Type B pancreatic cell (in vitro differentiated cells): ENCODE measurements at regions not wholly inside any gene's neighbourhood (a gene's known extent, or its start where the extent isn't known, plus 50 kb on each side); places are given as distances from the start of the nearest gene placed in this dataset.

Source experiments
- DNase-seq: peaks from one replicate; pipeline ENCODE4 v3.0.0; 2021; ENCODE audit warnings: mixed read lengths; ENCODE audit not compliant: unreplicated experiment; ENCODE audit errors: extremely low spot score
- H3K27ac Mint-ChIP-seq: 2 replicates; pipeline ENCODE4 v1.8.0; 2021; ENCODE audit warnings: mild to moderate bottlenecking, mixed read lengths
- H3K27me3 Mint-ChIP-seq: 2 replicates; pipeline ENCODE4 v1.8.0; 2021; ENCODE audit warnings: mixed read lengths
- H3K36me3 Mint-ChIP-seq: 2 replicates; pipeline ENCODE4 v1.8.0; 2021; ENCODE audit warnings: mixed read lengths
- H3K4me1 Mint-ChIP-seq: one replicate; pipeline ENCODE4 v1.8.0; 2021; ENCODE audit warnings: mixed read lengths; ENCODE audit not compliant: unreplicated experiment
- H3K4me3 Mint-ChIP-seq: 2 replicates; pipeline ENCODE4 v1.8.0; 2021; ENCODE audit warnings: mild to moderate bottlenecking, mixed read lengths
- H3K9me3 Mint-ChIP-seq: 2 replicates; pipeline ENCODE4 v1.8.0; 2021; ENCODE audit warnings: mixed read lengths
- TF ChIP-seq, protein P1 (sequence below): fragments of 200-600 bp; sonication (generic); conservative IDR thresholded peaks from 2 replicates; pipeline ENCODE4 v1.5.0; 2021; ENCODE audit warnings: antibody characterized with exemption, mild to moderate bottlenecking

DNA sequence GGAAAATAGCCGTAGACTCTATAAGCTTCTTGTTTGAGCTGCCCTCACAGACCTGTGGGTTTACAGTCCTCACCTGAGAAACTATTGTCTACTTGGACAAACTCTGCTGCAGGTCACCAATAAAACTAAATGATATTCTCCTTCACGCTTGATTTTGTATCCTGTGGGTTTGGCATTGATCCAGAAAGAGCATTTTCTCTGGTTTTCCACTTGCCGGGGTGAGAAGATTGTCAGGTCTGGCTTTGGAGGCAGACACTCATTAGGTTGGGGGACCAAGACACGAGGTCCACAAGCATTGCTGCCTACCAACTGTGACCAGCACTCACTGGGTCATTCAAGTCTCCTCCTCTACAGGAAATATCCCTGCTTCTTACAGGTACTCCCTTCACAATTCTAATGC is 68.5 kb downstream of the CDC14C start:
- H3K27me3 Mint-ChIP-seq: peaks cover 13% of the 10 kb centered on the region
- no peak overlapping the region for H3K27ac Mint-ChIP-seq
- TF ChIP-seq, protein P1, sequence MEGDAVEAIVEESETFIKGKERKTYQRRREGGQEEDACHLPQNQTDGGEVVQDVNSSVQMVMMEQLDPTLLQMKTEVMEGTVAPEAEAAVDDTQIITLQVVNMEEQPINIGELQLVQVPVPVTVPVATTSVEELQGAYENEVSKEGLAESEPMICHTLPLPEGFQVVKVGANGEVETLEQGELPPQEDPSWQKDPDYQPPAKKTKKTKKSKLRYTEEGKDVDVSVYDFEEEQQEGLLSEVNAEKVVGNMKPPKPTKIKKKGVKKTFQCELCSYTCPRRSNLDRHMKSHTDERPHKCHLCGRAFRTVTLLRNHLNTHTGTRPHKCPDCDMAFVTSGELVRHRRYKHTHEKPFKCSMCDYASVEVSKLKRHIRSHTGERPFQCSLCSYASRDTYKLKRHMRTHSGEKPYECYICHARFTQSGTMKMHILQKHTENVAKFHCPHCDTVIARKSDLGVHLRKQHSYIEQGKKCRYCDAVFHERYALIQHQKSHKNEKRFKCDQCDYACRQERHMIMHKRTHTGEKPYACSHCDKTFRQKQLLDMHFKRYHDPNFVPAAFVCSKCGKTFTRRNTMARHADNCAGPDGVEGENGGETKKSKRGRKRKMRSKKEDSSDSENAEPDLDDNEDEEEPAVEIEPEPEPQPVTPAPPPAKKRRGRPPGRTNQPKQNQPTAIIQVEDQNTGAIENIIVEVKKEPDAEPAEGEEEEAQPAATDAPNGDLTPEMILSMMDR: no peak
- DNase-seq: no peak
- H3K9me3 Mint-ChIP-seq: no peaks in the 10 kb centered on the region
- no peak overlapping the region for H3K4me3 Mint-ChIP-seq
- H3K36me3 Mint-ChIP-seq: no peaks in the 10 kb centered on the region
- H3K4me1 Mint-ChIP-seq: no peaks in the 10 kb centered on the region

DNA sequence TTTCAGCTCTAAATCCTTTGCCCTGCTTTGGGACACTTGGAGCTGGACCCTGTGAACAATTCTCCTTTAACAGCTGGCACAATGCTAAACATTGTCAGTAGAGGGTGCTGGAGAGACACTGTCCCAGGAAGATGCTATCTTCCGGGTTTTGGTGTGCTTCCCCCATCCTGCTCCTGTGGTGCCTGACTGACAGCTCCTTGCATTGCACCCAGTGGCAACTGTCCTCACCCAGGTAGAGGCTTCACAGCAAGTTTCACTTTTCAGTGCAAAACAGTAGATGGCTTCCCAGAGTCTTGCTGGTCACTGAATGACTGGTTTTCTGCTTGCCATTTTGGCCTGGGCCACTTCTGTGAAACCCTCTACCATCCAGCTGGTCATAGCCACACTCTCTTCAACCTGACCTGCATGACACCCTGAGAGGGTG is 77.3 kb downstream of the CDC14C start:
- Mint-ChIP-seq H3K36me3 (no peaks in the 10 kb centered on the region), H3K9me3 (no peaks in the 10 kb centered on the region), H3K4me1 (no peaks in the 10 kb centered on the region), H3K27ac (no peak overlapping the region), H3K27me3 (peaks cover 3% of the 10 kb centered on the region), H3K4me3 (no peak overlapping the region)
- DNase-seq: no peak
- TF ChIP-seq, protein P1: peak; percentile 80

DNA sequence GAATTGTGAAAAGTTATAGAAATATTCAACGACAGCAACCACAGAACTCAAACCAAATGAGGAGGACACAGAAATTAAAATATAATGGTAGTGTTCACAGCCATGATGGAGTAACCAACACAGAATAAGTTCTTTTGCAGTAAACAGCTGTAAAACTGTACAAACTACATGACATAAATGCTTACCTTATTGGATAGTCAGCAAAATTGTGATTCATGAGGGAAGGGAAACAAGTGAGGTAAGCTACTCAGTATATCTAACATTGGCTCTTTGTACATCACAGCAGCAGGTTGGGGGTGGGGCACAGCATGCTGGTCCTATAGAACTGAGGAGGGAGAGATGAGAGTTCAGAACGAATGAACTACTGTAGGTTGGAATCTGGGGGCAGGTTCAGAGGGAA is 86.4 kb downstream of the CDC14C start:
- no peaks in the 10 kb centered on the region for H3K27me3 Mint-ChIP-seq
- TF ChIP-seq, protein P1: no peak
- H3K27ac Mint-ChIP-seq: no peak overlapping the region
- no peaks in the 10 kb centered on the region for H3K4me1 Mint-ChIP-seq
- DNase-seq: no peak
- no peaks in the 10 kb centered on the region for H3K36me3 Mint-ChIP-seq
- H3K4me3 Mint-ChIP-seq: no peak overlapping the region
- no peaks in the 10 kb centered on the region for H3K9me3 Mint-ChIP-seq

DNA sequence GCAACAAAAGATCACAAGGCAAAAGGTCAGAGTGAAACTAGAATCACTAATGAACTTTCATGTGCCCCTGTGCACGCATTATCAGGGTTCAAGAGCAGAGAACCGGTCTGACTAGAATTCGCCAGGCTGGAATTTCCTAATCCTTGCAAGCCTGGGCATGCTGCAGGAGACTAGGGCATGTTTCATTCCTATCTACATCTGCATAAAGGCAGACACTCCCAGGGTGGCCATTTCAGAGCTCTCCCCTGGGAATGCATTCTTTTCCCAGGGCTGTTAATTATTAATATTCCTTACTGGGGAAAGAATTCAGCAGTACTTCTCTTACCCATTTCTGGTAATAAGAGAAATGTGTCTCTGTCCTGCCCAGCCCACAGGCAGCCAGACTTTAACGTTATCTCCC is 90.5 kb downstream of the CDC14C start:
- peaks cover 4% of the 10 kb centered on the region for H3K9me3 Mint-ChIP-seq
- H3K4me3 Mint-ChIP-seq: no peak overlapping the region
- no peaks in the 10 kb centered on the region for H3K27me3 Mint-ChIP-seq
- TF ChIP-seq, protein P1: no peak
- no peak for DNase-seq
- no peak overlapping the region for H3K27ac Mint-ChIP-seq
- H3K4me1 Mint-ChIP-seq: no peaks in the 10 kb centered on the region
- no peaks in the 10 kb centered on the region for H3K36me3 Mint-ChIP-seq

DNA sequence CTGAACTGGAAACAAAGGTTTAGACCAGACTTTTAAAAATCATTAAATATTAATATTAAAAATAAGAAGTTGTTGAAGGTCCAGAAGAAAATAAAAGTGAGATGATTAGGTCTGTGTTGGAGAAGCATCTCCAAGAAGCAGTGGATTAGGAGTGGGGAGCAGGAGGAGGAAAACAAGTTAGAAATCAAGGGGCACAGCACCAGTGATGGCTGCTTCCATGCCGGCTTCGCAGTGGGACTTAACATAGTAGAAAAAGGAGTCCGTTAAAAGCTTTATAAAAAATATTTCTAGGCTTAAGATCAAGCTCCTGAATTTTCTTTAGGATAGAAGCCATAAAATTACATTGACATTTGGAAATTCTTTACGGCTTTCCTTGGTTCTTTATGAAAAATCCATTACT is 95.8 kb downstream of the CDC14C start:
- Mint-ChIP-seq H3K36me3 (no peaks in the 10 kb centered on the region), H3K4me3 (no peak overlapping the region), H3K4me1 (peaks cover 6% of the 10 kb centered on the region), H3K27me3 (no peaks in the 10 kb centered on the region), H3K9me3 (peaks cover 4% of the 10 kb centered on the region), H3K27ac (no peak overlapping the region)
- TF ChIP-seq, protein P1: no peak
- no peak for DNase-seq

DNA sequence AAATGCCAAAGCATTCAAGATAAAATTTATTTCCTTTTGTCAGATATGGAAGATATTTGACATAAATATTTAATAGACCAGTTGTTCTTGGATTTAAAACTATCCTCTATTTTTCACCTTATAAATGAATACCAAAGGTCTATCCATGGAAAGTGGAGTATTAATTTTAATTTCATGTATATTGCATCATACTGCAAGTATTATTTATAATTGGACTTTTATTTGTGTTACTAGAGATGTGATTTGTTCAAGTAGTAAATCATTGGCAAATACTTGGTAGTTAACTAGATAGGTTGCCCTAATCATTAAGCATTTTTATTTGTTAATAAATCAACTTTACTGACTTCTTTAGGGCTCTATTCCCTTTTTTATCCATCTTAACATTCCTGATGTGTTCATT is 98.1 kb downstream of the CDC14C start:
- Mint-ChIP-seq H3K27ac (no peak overlapping the region), H3K4me1 (peaks cover 6% of the 10 kb centered on the region), H3K9me3 (no peaks in the 10 kb centered on the region), H3K27me3 (no peaks in the 10 kb centered on the region), H3K36me3 (no peaks in the 10 kb centered on the region), H3K4me3 (no peak overlapping the region)
- TF ChIP-seq, protein P1: no peak
- no peak for DNase-seq
